Esophagus muscularis mucosa (tissue), 4 donors: ENCODE measurements at regions not wholly inside any gene's neighbourhood (a gene's known extent, or its start where the extent isn't known, plus 50 kb on each side); places are given as distances from the start of the nearest gene placed in this dataset.

Experiments used
- DNase-seq: peaks from one replicate; pipeline ENCODE4 v3.0.0-alpha.2; 2017; ENCODE audit errors: extremely low spot score
- H3K27ac ChIP-seq, 4 donors: fragments of 200-600 bp; sonication (generic); replicated peaks in 1 of 4; 1 replicate in 3 of 4; 2 replicates in 1 of 4; pipeline ENCODE4 v1.5.1; 2016 to 2019; ENCODE audit warnings: mild to moderate bottlenecking in 1 of 4
- H3K27me3 ChIP-seq, 4 donors: fragments of 200-600 bp; sonication (generic); one replicate each; pipeline versions ENCODE4 v1.5.1 to v1.6.0; 2016 to 2019
- H3K36me3 ChIP-seq, 4 donors: fragments of 200-600 bp; sonication (generic); one replicate each; pipeline ENCODE4 v1.5.1; 2016 to 2019
- H3K4me1 ChIP-seq, 4 donors: fragments of 200-600 bp; sonication (generic); one replicate each; pipeline ENCODE4 v1.5.1; 2016 to 2019
- H3K4me3 ChIP-seq, 4 donors: fragments of 200-600 bp; sonication (generic); 1 replicate in 2 of 4; 2 replicates in 2 of 4; pipeline ENCODE4 v1.5.1; 2016 to 2019; ENCODE audit warnings: mild to moderate bottlenecking in 4 of 4, moderate library complexity in 1 of 4
- H3K9me3 ChIP-seq, 4 donors: fragments of 200-600 bp; sonication (generic); 1 replicate in 3 of 4; 2 replicates in 1 of 4; pipeline ENCODE4 v1.5.1; 2016 to 2019
- CTCF ChIP-seq, 3 experiments: fragments of 200-600 bp in 2 of 3; fragments of 450-650 bp in 1 of 3; sonication (generic) in 2 of 3; IDR thresholded peaks; one replicate each; pipeline ENCODE4 v1.5.1; 2017 to 2019; ENCODE audit warnings: antibody characterized with exemption in 3 of 3, mild to moderate bottlenecking in 2 of 3, moderate library complexity in 1 of 3
- EP300 ChIP-seq: sonication (generic); formaldehyde crosslinking; IDR thresholded peaks from one replicate; pipeline ENCODE4 v1.6.1; 2017; ENCODE audit warnings: antibody characterized with exemption
- POLR2A ChIP-seq: fragments of 450-650 bp; IDR thresholded peaks from one replicate; pipeline ENCODE4 v1.6.1; 2017; ENCODE audit warnings: antibody characterized with exemption, moderate library complexity, mild to moderate bottlenecking, low read depth
- POLR2AphosphoS5 ChIP-seq, 2 donors: sonication (generic); formaldehyde crosslinking; IDR thresholded peaks; one replicate each; pipeline ENCODE4 v1.6.1; 2017; ENCODE audit warnings: antibody characterized with exemption in 2 of 2
- WGBS: methylation state at CpG from one replicate; pipeline ENCODE4 v1.1.5; 2018; 5-methylcytosine and 5-hydroxymethylcytosine counted together
- intact Hi-C: fragments of 100-400 bp; cut with DNase I; formaldehyde crosslinking; loops from one replicate; pipeline ENCODE4 v1.15.1; 2023

- Histone ChIP-seq H3K27ac (no peak overlapping the region), H3K4me3 (no peak overlapping the region), H3K4me1 (peaks cover 0 to 3% (median 0%) of the 10 kb centered on the region in 4 donors), H3K9me3 (no peaks in the 10 kb centered on the region), H3K27me3 (no peaks in the 10 kb centered on the region), H3K36me3 (no peaks in the 10 kb centered on the region)
- WGBS, result 66% methylated on average over 4 of the region's 4 CpGs
- TF ChIP-seq CTCF (IDR thresholded peaks at IDR 0.05), result peak; percentile 37 to 55 (median 47)
- no peak for TF ChIP-seq POLR2AphosphoS5 (IDR thresholded peaks at IDR 0.05)
- intact Hi-C loops, result loop anchor here (10.0 kb wide), 1 partner anchor 100 kb away; no protein-coding TSS in a partner anchor
- no peak for DNase-seq
Observed at GRCh38 chr3:152574461-152575079, 260.4 kb upstream of the P2RY1 start.

- no peak overlapping the region for H3K4me3 ChIP-seq
- peaks cover 0 to 5% (median 3%) of the 10 kb centered on the region in 4 donors for H3K4me1 ChIP-seq
- no peak for TF ChIP-seq EP300
- no peak for DNase-seq
- no peaks in the 10 kb centered on the region for H3K36me3 ChIP-seq
- H3K27me3 ChIP-seq, result no peaks in the 10 kb centered on the region
- H3K9me3 ChIP-seq, result no peaks in the 10 kb centered on the region
- H3K27ac ChIP-seq, result no peak overlapping the region
- intact Hi-C loops, result loop anchor here (10.0 kb wide), 1 partner anchor 104 kb away; no protein-coding TSS in a partner anchor
Observed at GRCh38 chr3:152578769-152579168, 256.2 kb upstream of the P2RY1 start.

- WGBS, result 63% methylated on average over 3 of the region's 3 CpGs
Observed at GRCh38 chr3:152581951-152582350, 253.0 kb upstream of the P2RY1 start.

GRCh38 chr3:152583963-152584362, 251.0 kb upstream of the P2RY1 start:
- no peak overlapping the region for H3K4me3 ChIP-seq
- no peak for DNase-seq
- H3K4me1 ChIP-seq, result peaks cover 0 to 10% (median 4%) of the 10 kb centered on the region in 4 donors
- 17% methylated on average over 1 of the region's 1 CpG for WGBS
- intact Hi-C loops, result no loop called here
- H3K36me3 ChIP-seq, result no peaks in the 10 kb centered on the region
- no peaks in the 10 kb centered on the region for H3K27me3 ChIP-seq
- no peak overlapping the region for H3K27ac ChIP-seq
- TF ChIP-seq POLR2A, result no peak
- TF ChIP-seq CTCF (IDR thresholded peaks at IDR 0.05), result no peak
- TF ChIP-seq EP300, result no peak
- no peak for TF ChIP-seq POLR2AphosphoS5 (IDR thresholded peaks at IDR 0.05)
- no peaks in the 10 kb centered on the region for H3K9me3 ChIP-seq

More at GRCh38 chr3:152581951-152582350, 253.0 kb upstream of the P2RY1 start:
- peaks cover 0 to 10% (median 4%) of the 10 kb centered on the region in 4 donors for H3K4me1 ChIP-seq
- H3K4me3 ChIP-seq, result no peak overlapping the region
- intact Hi-C loops, result no loop called here
- no peak overlapping the region for H3K27ac ChIP-seq
- no peaks in the 10 kb centered on the region for H3K27me3 ChIP-seq
- TF ChIP-seq CTCF (IDR thresholded peaks at IDR 0.05) (no peak), POLR2A (no peak), POLR2AphosphoS5 (IDR thresholded peaks at IDR 0.05) (no peak), EP300 (no peak)
- H3K9me3 ChIP-seq, result no peaks in the 10 kb centered on the region
- H3K36me3 ChIP-seq, result no peaks in the 10 kb centered on the region
- no peak for DNase-seq

- 81% methylated on average over 4 of the region's 4 CpGs for WGBS
- Histone ChIP-seq H3K4me3 (no peak overlapping the region), H3K27me3 (no peaks in the 10 kb centered on the region), H3K27ac (no peak overlapping the region), H3K4me1 (peaks cover 0 to 10% (median 4%) of the 10 kb centered on the region in 4 donors), H3K9me3 (no peaks in the 10 kb centered on the region), H3K36me3 (no peaks in the 10 kb centered on the region)
- TF ChIP-seq POLR2AphosphoS5 (IDR thresholded peaks at IDR 0.05), result no peak
- TF ChIP-seq POLR2A, result no peak
- no peak for TF ChIP-seq CTCF (IDR thresholded peaks at IDR 0.05)
- no peak for TF ChIP-seq EP300
- no peak for DNase-seq
- intact Hi-C loops, result no loop called here
Observed at GRCh38 chr3:152586974-152587373, 248.0 kb upstream of the P2RY1 start.
